ENCODE measurements at regions not wholly inside any gene's neighbourhood (a gene's known extent, or its start where the extent isn't known, plus 50 kb on each side); places are given as distances from the start of the nearest gene placed in this dataset.
"Not testable (repeated sequence)": the region's sequence is repeated elsewhere in the genome, so short reads cannot be mapped to it uniquely, and the experiment has no call there.

GRCh38 chr1:60265560-60266535 is 192.3 kb upstream of the C1orf87 start:
- no peak for DNase-seq (ENCODE audit: extremely low spot score, unreplicated experiment)
- TF ChIP-seq CTCF (conservative IDR thresholded peaks at IDR 0.05), result no peak
- peaks cover 9% of the 10 kb centered on the region for H3K27me3 Mint-ChIP-seq

GRCh38 chr1:60262701-60263100 is 189.1 kb upstream of the C1orf87 start:
- no peak for TF ChIP-seq CTCF (conservative IDR thresholded peaks at IDR 0.05)
- no peak overlapping the region for H3K27ac Mint-ChIP-seq
- peaks cover 9% of the 10 kb centered on the region for H3K27me3 Mint-ChIP-seq
- H3K9me3 Mint-ChIP-seq, result no peaks in the 10 kb centered on the region
- no peaks in the 10 kb centered on the region for H3K4me1 Mint-ChIP-seq (ENCODE audit: unreplicated experiment)
- H3K36me3 Mint-ChIP-seq, result no peaks in the 10 kb centered on the region
- no peak for DNase-seq (ENCODE audit: extremely low spot score, unreplicated experiment)
- H3K4me3 Mint-ChIP-seq, result no peak overlapping the region

More at GRCh38 chr1:60265560-60266535, 192.3 kb upstream of the C1orf87 start:
- peaks cover 5% of the 10 kb centered on the region for H3K9me3 Mint-ChIP-seq
- H3K4me3 Mint-ChIP-seq, result no peak overlapping the region
- H3K4me1 Mint-ChIP-seq (ENCODE audit: unreplicated experiment), result no peaks in the 10 kb centered on the region
- no peak overlapping the region for H3K27ac Mint-ChIP-seq
- H3K36me3 Mint-ChIP-seq, result no peaks in the 10 kb centered on the region

- DNase-seq (ENCODE audit: extremely low spot score, unreplicated experiment), result no peak
- H3K27ac Mint-ChIP-seq, result no peak overlapping the region
- no peaks in the 10 kb centered on the region for H3K36me3 Mint-ChIP-seq
- H3K27me3 Mint-ChIP-seq, result peaks cover 6% of the 10 kb centered on the region
- no peak overlapping the region for H3K4me3 Mint-ChIP-seq
- no peak for TF ChIP-seq CTCF (conservative IDR thresholded peaks at IDR 0.05)
- no peaks in the 10 kb centered on the region for H3K4me1 Mint-ChIP-seq (ENCODE audit: unreplicated experiment)
- H3K9me3 Mint-ChIP-seq, result no peaks in the 10 kb centered on the region
Measured at GRCh38 chr1:60257531-60257930, 184.0 kb upstream of the C1orf87 start.

GRCh38 chr1:60255565-60255964 is 182.0 kb upstream of the C1orf87 start:
- no peaks in the 10 kb centered on the region for H3K27me3 Mint-ChIP-seq
- no peak overlapping the region for H3K4me3 Mint-ChIP-seq
- no peak for TF ChIP-seq CTCF (conservative IDR thresholded peaks at IDR 0.05)
- no peaks in the 10 kb centered on the region for H3K36me3 Mint-ChIP-seq
- DNase-seq (ENCODE audit: extremely low spot score, unreplicated experiment), result no peak
- H3K27ac Mint-ChIP-seq, result no peak overlapping the region
- no peaks in the 10 kb centered on the region for H3K9me3 Mint-ChIP-seq
- no peaks in the 10 kb centered on the region for H3K4me1 Mint-ChIP-seq (ENCODE audit: unreplicated experiment)

GRCh38 chr1:60251426-60251825 is 177.9 kb upstream of the C1orf87 start:
- H3K9me3 Mint-ChIP-seq, result no peaks in the 10 kb centered on the region
- no peak overlapping the region for H3K4me3 Mint-ChIP-seq

GRCh38 chr1:60247467-60247866 is 173.9 kb upstream of the C1orf87 start:
- not testable (repeated sequence) for H3K4me1 Mint-ChIP-seq (ENCODE audit: unreplicated experiment); H3K9me3 Mint-ChIP-seq; H3K36me3 Mint-ChIP-seq; H3K27me3 Mint-ChIP-seq; DNase-seq (ENCODE audit: extremely low spot score, unreplicated experiment); H3K4me3 Mint-ChIP-seq; H3K27ac Mint-ChIP-seq

More at GRCh38 chr1:60251426-60251825, 177.9 kb upstream of the C1orf87 start:
- no peaks in the 10 kb centered on the region for H3K27me3 Mint-ChIP-seq
- H3K27ac Mint-ChIP-seq, result no peak overlapping the region
- DNase-seq (ENCODE audit: extremely low spot score, unreplicated experiment), result no peak
- no peaks in the 10 kb centered on the region for H3K4me1 Mint-ChIP-seq (ENCODE audit: unreplicated experiment)
- no peaks in the 10 kb centered on the region for H3K36me3 Mint-ChIP-seq
- no peak for TF ChIP-seq CTCF (conservative IDR thresholded peaks at IDR 0.05)
